Ramos (cell line): ENCODE measurements at regions not wholly inside any gene's neighbourhood (a gene's known extent, or its start where the extent isn't known, plus 50 kb on each side); places are given as distances from the start of the nearest gene placed in this dataset.

ENCODE experiments used
- in situ Hi-C: fragments of 300-500 bp; cut with MboI; formaldehyde crosslinking; loops from one replicate; pipeline ENCODE4 v1.14.3; 2022; ENCODE audit warnings: low sequenced_read_pairs; ENCODE audit not compliant: unreplicated experiment

DNA sequence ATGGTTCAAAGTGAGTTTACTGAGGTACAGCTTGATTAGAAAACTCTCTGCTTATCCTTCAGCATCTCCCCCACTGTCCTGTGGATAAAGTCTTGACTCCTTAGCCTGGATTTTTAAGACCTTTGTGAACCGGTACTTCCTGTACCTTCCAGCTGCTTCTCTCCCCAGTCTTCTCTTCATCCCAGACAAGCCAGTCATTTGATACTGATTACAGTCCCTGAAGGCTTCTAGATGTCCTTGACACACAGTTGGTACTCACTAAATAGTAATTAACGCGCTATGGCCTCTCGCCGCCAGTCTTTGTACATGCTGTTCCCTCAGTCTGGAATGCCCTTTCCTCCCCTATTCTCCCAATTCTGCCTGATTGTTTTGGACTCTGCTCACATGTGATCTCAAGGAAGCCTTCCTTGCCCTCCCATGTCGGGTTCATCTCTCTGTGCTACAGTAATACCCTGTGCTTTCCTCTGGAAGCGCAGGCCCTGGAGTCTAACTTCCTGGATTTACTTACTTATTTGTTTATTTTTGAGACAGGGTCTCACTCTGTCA, 50.6 kb upstream of the PTGR2 start:
- in situ Hi-C loops, result no loop called here

GRCh38 chr14:73797543-73798265, 53.9 kb upstream of the PTGR2 start:
- in situ Hi-C loops, result no loop called here

- in situ Hi-C loops, result no loop called here
Measured at GRCh38 chr14:73796893-73797542, 54.6 kb upstream of the PTGR2 start.

DNA sequence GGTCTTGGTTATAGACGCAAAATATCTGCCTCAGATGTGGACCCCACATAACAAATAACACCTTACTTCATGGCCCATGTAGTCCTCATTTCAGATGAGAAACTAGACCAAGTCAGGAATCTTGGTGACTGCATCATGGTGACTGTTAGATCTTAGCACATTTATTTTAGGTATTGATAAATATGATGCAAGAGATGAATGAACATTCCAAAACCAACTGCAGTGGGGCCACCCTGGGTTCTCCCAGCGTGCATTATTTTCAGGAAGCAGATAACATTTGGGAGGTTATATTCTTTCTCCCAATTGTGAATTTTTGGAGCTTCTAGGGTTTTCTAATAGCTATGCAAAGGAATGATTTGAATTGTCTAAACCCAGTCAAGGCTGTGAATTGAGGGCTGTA, 55.2 kb upstream of the PTGR2 start:
- in situ Hi-C loops, result no loop called here

DNA sequence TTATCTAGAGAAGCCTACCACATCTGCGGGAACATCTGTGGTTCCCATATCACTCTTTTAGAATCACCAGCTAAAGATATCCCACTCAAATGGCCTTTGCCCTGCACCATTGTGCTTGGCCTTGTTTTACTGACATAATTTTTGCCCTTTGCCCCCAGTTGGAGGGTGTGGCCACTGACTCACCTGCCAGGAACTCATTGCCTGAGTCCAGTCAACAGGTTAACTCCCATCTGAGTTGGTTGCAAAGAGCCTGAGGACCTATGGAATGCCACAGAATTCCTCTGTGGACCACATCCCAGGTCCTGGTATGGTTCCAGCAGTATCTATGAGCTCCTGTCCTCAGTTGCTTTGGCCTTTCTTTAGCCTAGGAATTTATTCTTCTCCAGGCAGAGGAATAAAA, 55.7 kb upstream of the PTGR2 start:
- in situ Hi-C loops, result no loop called here

GRCh38 chr14:73795466-73795865, 56.2 kb upstream of the PTGR2 start:
- in situ Hi-C loops, result no loop called here

GRCh38 chr14:73794146-73794545, 57.5 kb upstream of the PTGR2 start:
- in situ Hi-C loops, result no loop called here

DNA sequence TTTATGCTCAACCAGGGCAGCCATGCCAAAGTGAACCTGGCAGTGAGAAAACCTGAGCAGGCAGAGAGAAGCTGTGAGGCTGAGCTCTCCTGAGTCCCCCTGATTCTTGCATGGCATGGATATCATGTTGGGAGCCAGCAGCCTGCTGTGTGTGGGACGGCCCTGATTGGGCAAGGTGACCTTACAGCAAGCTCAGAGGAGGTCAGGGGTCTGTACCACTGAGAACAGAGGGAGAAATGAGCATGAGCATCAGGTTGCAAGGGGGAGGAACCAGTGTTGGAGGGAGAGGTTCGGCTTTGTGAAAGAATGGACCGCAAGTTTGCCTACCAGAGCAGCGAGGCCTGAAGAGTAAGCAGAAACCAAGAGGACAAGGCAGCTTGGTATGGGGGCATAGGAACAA, 59.1 kb upstream of the PTGR2 start:
- in situ Hi-C loops, result no loop called here

DNA sequence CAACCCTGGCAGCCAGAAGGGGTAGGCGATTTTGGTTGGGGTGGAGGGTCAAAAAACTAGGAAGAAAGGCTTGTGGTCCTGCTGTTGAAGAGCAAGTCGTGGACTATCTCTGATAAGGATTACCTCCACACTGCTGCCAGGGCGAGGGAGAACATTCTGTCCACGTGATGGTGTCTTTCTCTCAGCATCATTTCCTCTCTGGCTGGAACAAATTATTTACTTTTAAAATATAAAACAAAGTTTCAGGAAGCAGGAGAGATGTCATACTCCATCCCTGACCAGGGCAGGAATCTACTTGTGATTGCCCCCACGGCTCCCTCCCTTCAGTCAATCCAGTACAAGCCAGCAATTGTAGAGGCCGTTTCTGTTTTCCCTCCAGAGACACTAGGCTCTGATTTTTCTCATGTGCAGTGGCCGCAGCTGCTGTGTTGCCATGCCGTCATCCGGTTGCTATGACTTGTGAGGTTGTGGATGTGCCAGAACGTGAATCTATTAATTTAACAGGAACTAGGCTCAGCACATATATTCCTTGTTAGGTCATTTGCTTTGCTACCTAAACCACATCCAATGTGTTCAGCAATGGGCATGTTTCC, 61.5 kb upstream of the PTGR2 start:
- in situ Hi-C loops, result no loop called here

- in situ Hi-C loops, result no loop called here
Measured at GRCh38 chr14:73788701-73789551, 62.7 kb upstream of the PTGR2 start.

DNA sequence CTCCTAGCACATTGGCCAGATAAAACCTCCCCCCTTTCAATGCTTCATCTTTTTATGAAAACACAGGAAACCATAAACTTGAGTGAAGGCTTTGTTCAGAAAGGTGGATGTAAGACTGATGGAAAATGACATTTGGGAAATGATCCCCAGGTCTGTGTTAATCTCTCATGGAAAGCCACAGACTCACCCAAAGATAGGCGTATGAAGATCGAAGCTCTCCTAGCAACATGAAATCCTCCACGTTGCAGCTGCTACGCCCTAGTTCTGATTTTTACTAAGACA, 63.4 kb upstream of the PTGR2 start:
- in situ Hi-C loops, result no loop called here

DNA sequence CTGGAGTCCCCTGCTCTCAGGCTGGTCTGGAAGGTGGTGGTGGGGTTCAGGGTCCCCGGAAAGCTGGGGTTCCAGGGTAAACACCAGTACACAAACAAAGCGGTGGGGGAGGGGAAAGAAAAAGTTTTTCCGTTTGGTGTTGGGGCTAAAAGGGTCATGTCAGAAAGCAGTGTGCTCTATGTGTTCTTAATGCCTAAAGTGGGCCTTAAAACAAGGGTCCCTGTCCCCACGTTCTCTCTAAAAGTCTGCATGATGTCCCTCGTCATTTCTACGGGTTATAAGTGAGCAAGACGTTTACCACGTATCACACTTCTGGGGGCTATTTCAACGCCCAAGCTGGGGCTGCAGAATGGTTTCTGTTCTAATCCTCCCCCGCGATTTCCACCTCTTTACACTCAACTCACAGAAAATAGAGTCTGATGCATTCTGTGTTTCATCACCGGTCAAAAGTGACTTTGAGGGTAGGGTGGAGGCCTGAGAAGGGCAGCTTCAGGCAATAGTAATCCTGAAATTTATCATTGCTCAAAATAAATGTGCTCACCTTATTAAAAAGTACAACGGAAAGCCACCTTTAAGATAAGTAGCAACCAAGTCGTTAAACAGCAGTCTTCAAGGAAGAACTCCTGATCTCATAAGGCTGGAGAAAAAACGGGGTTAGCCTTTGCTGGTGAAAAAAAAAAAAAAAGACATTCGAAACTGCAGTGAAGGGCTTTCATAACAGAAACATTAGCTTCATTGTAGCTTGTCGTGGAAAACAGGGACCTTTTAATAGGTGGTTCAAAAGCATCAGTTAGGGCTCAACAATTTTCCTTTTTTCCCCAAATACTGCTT, 63.9 kb upstream of the PTGR2 start:
- in situ Hi-C loops, result no loop called here

DNA sequence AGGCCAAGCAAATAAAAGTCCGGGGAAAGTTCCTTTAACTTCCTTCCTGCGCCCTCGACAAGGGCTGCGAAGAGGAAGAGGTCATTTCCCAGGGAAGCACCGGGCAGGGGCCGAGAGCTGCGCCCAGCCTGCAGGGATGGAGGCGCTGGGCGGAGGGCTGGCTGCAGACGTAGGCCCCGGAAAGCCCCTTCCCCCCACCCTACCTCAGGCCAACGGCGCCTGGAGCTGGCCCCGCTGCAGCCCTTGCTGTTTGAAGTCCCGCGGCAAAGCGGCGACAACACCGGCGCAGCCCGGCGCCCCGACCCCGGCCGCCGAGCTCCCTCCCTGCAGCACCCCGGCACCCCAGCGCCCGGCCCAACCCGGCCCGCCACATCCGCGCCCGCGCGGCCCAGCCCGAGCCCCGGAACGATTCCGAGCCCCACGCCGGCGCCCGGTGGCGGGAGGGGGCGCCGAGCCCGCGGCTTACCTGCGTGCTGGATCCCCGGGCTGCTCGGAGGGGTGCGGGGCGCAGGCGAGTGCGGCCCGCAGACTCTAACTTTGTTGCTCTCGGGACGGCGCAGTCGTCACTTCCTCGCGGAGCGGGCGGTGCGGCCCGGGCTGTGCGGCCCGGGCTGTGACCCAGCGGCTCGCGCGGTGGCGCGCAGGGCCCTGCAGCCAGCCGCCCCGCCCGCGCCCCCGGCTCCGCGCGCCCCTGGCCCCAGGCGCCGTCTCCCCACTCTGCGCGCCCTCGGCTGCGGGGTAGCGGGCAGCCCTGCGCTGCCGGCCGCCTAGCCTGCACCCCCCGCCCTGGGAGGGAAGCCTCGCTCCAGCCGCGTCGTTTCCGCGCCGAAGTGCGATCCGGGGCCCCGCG, 64.8 kb upstream of the PTGR2 start:
- in situ Hi-C loops, result no loop called here

GRCh38 chr14:73785834-73786635, 65.6 kb upstream of the PTGR2 start:
- in situ Hi-C loops, result no loop called here

- in situ Hi-C loops, result no loop called here
Measured at GRCh38 chr14:73785336-73785833, 66.2 kb upstream of the PTGR2 start.

DNA sequence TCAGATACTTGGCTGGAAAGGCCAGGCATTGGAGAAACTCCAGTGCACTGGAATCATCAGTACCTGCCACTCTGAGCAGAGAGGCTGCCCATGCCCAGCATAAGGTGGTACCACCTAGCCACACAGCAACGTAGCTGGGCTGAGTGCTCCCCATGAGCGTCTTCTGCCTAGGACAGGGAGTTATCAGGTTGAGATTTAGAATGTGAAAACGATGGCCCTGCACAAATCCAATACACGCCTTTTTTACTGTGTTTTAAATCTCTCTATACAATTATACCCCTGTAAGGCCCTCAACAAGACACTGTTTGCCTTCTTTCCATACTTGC, 66.7 kb upstream of the PTGR2 start:
- in situ Hi-C loops, result no loop called here

DNA sequence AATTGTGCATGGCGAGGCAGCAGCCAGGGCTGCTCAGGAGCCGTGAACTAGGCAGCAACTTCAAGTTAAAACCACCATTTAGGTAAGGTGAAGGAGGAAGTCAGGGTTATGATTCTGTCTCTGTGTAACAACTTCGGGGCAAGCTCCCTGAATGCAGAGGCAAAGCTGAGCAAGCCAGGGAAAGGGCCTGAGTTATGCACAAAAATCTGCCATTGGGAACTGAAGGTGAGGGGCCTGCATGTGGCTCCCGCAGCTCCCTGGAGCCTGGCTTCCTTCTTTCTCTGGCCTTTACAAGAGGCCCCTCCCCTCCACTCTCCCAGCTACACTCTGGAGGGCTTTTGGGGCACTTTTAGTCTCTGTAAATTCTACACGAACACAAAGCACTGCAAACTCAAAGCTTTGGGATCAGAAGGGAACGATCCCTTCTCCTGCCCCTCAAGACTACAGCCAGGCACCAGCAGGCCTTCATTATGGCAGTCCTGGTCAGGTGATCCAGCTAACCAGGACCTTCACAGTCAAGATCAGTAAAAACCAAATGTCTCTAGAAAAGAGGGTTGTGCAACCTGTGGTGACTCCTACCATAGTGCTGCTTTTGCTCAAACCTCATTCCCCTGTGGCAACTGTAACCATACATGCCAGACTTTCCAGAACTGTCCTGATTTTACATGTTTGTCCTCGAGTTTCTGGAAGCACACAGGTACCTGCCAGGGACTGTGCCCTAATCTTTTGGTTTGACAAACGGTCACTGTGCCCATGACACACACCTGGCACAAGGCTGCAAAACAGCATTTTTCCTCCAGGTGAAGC, 67.2 kb upstream of the PTGR2 start:
- in situ Hi-C loops, result no loop called here
